Middle frontal gyrus (tissue), 1 donor: ENCODE measurements at regions not wholly inside any gene's neighbourhood (a gene's known extent, or its start where the extent isn't known, plus 50 kb on each side); places are given as distances from the start of the nearest gene placed in this dataset.

Experiments
- DNase-seq: peaks from one replicate; pipeline ENCODE4 v3.0.0-alpha.2; 2015; ENCODE audit warnings: low spot score; ENCODE audit errors: extremely low spot score

DNA sequence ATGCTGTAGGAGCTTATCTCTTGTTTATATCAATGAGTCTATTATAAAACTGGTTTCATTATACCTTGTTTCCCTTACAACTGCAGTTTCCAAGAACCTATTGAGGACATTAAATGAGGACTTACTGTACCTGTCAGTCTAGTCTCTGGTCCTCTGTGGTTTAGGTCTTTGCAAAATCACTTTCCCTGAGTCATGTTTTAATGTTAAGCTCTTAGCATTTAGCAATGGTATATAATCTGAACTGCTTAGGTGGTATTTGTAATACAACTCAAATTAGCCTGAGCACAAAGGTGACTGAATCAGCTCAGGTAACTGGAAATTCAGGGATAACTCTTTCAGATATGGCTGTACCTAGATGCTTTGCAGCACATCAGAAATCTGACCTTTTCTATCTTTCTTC, 418.3 kb upstream of the SPRED2 start:
- DNase-seq = no peak

DNA sequence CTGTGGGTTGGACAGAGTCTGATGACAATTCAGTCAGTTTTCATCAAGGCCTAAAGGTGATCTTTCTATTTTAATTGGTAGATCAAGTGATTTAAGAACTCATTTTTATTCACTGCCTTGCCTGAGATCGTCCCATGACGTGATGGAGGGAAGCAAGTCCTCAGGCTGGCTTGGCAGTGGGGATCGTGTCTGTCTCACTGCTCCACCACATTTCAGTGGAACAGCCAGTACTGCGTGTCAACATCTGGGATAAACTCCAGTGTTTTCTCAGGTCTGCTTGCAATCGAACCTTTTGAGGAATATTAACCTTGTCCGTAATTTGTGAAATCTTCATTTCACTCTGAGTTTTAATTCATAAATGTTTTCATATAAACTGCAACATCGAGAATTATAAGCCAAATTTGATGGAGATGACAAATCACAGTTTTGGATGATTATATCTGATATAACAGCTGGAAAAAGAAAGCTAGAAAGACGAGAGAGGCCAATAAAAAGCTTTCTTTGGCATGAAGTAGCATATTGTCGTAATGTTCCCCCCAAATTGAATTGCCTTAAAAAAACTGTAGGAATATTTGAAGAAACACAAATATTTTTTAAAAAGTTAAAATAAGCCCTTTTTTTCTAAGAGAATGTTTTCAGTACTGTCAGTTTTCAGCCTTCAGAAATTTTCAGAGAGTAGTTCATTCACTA, 414.7 kb upstream of the SPRED2 start:
- DNase-seq = no peak

DNA sequence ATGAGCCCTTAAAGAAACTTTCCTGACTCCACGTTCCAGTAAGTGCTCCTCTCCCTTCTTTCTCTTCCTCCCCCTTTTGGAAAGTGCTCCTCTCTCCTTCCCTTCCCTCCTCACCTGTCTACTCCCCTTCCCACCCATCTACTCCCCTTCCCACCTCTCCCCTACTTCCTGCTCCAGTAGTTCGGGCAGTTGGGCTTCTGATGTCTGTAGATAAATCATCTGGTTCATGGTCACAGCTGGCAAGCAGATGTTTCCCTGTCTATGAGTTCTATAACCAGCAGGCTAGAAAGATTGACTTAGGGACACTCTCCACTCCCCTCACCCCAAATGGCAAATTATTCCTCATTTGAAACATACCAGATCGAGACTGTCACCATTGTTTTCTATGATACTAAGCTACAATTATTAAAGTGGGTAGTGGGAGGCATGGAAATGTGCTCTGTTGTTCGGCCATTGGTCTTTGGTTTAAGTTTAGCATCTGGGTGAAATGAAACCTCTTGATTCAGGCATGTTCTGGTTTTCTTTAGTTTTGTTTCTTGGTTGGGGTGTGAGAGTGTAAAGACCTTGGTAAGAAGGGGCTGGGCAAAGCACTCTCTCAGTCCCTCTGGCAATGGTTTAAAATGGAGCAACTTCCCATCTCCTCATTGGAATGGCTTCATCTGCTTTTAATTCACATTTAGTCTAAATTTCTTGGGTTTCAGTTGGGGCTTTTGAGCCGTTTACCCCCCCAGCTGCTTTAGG, 413.2 kb upstream of the SPRED2 start:
- DNase-seq = no peak

DNA sequence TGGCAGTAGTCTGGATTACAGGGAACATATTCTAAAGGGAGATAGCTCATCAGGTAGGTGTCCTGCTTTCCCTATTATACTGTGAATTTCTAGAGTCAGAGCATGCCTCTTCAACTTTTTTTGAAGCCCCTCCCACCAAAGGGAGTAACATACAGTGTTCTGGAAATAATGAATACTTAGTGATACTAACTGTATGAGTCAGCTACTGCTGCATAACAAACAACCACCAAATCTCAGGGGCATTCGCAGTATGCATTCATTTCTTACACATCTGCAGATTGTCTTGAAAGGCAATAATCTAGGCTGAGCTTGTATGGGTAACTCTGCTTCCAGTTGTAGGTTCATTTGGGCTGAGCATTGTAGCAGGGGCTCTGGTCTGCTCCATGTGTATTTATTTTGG, 409.7 kb upstream of the SPRED2 start:
- DNase-seq = no peak

DNA sequence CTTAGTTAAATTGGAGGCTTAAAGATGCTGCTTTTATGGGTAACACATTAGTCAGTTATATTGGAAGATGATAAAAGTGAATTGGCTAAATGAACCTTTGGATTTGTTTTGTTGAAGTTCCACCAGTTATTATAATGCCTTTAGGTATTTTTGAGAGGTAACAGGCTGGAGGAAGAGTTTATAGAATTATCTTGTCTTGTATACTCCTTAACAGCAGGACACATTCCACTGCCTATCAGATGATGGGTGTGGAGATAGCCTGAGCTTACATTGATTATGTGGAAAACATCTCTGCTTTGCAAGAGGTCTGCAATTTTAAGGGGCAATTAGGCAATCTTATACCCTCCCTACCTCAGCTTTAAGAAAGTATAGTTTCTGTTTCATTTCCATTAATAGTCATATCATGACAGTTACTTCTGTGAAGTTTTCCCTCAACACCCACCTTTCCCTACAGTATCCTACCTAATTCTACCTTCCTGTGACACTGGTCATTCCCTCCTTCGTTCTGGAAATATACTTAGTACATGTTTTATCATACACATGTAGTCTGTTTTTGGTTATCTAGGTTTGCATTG, 403.7 kb upstream of the SPRED2 start:
- DNase-seq = no peak

DNA sequence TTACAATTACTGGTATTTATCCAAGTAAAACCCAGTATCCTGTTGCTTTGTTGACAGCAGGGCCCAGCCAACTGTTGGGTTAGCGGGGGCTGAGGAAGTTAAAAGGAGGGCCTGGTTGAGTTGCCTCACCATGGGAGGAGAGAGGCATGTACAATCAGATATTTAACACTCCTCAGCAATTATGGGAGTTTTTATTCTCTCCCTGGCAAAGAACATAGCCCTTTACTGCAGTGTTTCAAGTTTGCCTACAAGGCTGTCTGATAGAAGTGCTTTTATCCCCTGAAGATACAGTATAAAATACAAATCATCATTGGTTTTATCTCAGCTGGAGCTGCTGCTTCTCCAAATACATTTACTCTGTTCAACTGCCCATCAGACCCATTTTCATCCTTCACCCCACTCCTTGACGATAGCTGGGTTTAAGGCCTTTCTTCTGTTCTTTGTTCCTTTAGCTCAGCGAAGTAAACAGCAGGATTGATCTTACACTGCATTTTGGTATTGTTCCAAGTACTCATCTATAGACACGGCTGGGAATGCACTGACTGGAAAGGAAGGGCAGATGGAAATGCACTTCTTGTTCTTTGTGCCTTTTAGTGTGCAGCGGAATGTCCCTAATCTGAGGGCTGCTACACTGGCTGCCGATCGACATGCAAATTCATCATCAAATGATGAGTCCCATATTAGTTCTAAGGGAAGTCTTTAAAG, 402.5 kb upstream of the SPRED2 start:
- DNase-seq = no peak

DNA sequence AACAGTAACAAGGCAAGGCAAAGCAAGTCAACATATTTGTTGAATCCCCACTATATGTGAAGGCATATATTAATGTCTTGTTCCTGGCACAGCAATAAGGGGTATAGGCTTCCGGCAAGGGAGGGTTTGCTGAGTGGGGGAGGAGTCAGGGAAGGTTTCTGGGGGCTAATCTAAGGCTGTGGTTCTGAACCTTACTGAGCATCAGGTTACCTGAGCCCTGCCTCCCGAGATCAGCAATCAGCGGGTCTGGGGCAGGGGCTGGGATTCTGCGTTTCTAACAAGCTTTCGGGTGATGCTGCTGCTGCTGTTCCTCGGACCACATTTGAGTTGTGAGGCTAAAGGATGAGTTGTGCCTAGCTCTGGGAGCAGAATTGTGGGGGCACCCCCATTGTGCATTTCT, 401.7 kb upstream of the SPRED2 start:
- no peak for DNase-seq

DNA sequence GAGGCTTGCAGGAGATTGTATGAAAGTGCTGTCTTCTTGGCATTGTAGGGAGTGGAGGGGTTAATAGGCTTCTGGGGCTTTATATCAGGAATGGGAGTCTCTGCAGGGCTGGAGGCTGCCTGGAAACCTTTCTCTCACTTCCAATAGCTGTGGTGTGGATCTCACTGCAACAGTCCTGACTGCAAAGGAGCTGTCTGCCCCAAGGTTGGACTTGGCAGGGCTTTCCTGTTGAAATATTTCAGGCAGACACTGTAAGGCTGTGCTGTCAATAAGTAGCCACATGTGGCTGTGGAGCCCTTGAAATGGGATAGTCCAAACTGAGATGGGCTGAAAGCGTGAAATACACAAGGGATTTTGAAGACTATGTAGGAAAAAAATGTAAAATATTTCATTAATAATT, 399.1 kb upstream of the SPRED2 start:
- no peak for DNase-seq

DNA sequence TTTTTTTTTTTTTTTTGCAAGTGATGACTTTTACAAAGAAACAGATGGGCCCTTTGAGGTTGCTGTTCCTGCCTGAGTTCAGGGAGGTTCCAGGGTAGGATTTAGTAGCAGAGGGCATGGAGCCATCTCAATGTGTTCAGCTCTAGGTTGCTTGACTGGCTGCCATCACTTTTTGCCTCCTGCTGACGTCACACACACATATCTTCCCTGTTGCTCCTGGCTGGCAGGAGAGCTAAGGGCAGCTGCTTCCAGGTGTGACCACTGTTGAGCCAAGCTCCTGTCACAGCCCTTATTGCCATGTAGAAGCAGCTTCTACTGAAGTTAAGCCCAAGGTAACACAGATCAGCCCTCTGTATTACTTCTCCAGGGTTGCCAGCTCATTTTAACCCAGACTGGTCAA, 394.2 kb upstream of the SPRED2 start:
- no peak for DNase-seq

DNA sequence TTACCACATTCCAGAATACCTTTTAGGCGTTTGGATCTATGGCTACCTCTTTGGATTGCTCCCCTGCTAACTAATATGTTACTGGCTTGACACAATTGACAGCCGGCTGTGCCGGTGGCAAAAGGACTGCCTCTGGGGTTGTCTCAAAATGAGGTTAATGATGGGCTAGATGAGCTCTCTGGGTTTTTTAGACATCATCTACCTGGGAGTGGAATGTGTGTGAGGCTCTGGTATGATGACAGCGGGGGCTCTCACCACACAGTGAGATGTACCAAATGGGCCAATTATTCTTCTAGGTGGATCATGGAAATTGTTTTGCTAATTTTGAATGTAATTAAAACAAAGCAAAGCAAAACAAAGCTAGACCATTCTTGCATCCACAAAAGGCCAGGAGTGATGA, 391.1 kb upstream of the SPRED2 start:
- no peak for DNase-seq

DNA sequence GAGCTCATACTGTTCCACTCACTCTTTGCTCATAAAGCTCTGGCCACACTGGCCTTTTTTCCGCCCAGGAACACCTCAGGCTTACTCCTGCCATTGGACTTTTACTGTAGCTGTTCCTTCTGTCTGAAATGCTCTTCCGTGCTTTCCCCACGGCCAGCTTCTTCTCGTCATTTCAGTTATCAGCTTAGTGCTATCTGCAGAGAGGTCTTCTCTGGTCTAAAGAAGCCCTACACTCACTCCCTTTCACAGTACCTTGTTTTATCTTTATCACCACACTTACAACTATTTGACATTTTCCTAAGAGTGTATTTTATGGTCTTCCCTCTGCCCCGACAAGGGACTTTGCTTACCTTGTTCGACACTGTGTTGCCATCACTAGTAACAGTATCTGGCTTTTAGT, 388.1 kb upstream of the SPRED2 start:
- no peak for DNase-seq

DNA sequence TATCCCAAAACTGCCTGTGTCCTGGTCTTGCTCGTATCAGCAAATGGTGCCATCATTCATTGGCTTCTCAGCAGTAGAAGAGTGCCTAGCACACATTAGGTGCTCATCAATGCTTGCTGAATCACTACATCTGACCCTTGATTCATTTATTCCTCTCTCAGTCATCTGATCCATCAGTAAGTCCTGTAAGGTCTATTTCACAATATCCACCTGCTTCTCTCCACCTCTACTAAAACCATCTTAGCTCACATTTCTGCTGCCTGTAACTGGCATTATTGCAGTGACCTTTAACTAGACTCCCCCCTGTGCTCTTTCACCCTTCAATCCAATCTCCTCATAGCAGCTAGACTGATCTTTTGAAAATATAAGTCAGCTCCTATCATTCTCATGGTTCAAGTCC, 387.6 kb upstream of the SPRED2 start:
- DNase-seq = no peak

DNA sequence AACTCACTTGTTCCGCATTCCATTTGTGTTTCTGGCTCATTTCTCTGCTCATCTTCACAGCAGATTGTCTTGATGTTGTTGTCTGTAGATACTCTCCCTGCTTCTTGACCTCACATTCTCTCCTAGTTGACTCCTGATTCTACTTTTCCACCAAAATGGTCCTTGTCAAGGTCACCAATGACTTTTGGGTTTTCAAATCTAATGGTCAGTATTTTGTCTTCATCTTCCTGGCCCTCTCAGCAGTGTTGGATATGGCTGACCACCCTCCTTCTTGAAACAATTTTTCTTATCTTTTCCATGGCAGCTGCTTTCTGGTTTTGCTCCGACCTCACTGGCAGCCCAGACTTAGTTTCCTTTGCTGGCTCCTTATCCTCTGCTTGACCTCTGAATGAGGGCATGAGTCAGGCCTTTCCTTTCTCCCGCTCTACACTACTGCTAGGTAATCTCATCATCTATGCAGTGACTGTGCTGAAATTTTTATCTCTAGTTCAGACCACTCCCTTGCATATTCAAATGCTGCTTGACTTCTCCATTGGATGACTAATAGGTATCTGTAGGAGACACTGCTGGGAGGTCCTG, 386.6 kb upstream of the SPRED2 start:
- DNase-seq = no peak

DNA sequence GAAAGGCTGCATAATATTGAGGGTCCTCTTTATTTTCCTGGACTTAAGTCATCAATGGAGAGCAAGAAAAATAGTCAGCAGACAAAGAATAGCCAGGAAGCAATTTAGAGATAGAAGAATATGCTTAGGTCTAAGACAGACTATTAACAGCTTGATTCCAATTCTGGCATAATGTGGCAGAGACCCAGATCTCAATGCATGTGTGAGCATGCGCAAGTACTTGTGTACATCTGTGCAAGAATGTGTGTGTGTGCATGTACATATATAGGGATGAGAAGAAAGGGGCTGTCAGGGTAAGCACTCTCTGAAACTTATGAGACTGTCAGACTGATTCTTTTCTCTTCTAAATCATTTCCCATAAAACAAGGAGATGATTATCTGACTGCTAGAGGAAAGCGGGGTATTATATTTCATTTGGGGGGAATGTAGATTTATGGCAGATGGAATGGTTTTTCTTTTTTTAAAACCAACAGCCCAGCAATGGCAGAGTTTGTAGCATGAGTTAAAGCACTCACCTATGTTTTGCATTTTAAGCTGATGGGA, 381.3 kb upstream of the SPRED2 start:
- no peak for DNase-seq

DNA sequence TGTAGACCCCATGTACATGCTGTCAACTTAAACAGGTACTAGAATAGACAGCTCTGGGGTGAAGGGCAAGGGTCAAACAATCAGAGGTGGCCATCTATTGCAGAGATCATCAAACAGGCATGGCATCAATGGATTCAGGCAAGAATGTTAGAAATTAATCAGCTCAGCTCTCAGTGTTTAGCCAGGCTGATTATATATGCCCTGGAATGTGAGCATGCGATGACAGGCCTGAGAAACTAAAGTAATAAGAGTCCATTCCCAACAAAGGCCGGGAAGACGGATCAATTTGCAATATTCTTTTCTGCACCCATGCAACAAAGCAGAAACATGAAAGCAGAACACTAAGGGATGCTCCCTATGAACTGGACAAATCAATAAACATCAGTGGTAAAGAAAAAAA, 380.5 kb upstream of the SPRED2 start:
- DNase-seq = no peak

DNA sequence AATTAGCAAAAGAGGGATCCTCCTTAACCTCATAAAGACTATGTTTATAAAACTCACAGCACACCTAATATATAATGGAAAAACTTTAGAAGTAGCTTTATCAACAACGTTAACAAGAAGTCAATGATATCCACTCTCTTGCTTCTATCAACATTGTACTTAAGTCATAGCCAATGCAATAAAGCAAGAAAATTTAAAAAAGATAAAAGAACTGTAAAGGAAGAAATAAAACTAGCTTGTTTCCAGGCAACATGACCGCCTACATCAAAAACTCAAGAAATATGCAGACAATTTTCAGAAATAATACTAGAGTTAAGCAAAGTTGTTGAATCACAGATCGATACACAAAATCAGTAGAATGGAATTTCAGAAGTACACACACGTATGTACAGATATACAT, 375.5 kb upstream of the SPRED2 start:
- DNase-seq = no peak

DNA sequence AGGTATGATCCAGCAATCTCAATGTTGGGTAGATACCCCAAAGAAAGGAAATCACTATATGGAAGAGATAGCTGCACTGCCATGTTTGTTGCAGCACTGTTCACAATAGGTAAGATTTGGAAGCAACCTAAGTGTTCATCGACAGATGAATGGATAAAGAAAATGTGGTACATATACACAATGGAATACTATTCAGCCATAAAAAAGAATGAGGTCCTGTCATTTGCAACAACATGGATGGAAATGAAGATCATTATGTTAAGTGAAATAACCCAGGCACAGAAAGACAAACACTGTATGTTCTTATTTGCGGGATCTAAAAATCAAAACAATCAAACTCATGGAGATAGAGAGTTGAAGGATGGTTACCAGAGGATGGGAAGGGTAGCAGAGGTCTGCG, 372.4 kb upstream of the SPRED2 start:
- no peak for DNase-seq

DNA sequence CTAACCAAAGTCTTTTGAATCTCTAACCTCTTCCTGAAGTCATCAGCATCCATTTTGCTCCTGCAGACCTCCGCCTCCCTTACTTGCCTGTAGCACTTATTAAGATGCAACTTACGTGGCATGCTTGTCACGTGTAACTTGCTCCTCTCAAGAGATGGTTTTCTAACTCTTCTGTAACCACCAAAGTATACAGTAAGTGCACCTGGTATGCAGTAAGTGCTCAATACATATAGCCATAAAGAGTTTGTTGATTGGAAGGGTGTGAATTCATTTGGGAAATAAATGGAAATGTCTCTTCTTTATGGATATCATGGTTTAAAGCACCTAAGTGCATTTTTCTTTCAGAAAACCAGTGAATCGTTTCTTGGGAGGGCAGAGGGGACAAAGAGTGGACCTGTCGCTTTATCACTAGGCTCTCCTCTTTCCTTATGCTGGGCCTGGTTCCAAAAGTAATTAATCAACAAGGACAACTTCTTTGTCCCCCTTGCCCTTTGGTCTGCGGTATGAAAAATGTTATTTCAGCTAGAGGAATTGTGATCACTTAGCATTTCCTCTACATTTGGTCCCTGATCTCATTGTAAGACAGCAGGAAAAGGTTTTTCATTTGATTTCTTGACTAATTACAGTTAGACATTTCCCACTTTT, 370.0 kb upstream of the SPRED2 start:
- no peak for DNase-seq

DNA sequence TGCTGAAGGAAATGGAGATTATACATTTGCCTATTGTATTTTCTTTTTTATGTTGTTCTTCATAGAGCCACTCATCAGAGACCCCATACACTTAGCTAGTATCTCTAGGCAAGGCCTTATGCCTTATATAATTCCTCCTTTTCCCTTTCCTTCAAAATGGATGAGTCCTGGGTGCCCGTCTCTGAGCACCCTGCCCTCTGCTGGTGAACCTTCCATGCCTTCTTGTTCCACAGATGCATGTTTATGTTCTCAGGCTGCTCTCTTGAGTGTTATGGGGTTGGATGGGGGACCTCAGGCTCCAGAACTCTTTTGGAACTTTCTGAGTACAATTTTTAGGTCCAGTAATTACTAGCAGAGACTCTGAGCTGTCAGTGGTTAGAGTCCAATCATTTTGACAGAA, 368.6 kb upstream of the SPRED2 start:
- DNase-seq = no peak

DNA sequence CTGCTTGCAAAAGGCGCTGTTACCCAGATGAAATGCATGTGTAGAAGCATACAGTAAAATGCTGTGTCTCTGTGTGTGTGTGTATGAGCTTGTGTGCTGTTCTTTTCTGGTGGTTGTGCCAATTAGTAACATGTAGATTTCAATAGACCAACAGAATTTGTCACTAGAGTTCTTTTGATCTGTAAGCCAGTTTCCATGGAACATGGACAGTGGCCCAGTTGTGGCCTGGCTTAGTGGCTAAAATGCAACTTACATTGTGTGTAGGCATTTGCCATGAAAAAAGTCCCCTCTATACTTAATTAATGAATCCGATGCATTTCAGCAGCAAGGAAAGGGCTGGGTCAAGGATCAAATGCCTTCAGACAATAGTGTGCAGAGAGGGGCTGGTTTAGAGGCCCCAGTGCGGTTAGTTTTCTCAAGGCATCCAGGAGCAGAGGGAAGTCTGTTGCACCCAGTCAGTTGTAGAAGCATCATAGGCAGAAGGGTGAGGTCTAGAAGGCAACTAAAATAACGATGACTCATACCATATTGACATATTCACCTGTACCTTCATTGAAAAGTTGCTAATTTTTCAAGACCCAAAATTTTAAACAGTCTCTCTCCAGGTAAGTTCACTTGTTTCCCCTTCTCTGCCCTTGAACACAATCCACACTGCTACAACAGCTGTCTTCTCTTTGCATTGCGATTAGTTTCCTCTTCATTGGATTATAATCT, 366.9 kb upstream of the SPRED2 start:
- DNase-seq = no peak

DNA sequence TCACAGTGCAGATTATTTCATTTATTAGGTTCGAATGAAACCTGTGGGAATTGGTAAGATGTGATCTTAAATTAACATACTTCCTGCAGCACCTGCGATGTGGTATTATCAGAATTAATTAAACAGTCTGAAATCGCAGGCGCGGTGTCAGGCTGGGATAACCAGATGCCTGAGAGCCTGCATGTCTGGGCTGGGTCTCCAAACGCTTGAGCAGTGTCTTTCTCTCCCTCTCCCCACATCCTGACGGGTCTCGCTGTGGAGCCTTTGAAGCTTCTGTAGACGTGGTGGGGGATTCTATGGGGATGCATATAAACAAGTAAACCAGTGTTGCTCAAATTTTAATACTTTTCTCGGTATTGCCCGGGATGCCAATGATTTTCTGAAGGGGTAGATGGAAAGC, 366.2 kb upstream of the SPRED2 start:
- no peak for DNase-seq
